CD4-positive, alpha-beta T cell (primary cell): ENCODE measurements at regions not wholly inside any gene's neighbourhood (a gene's known extent, or its start where the extent isn't known, plus 50 kb on each side); places are given as distances from the start of the nearest gene placed in this dataset.

Experiments used
- ATAC-seq: fragments of 200-7000 bp; cut with Tn5 transposase; one replicate; pipeline ENCODE4 v1.10.0; 2022; ENCODE audit warnings: mild to moderate bottlenecking; ENCODE audit not compliant: poor library complexity
- CTCF ChIA-PET: fragments of 350-600 bp; sonication (Branson Sonifier 250); formaldehyde crosslinking; loops from one replicate; lab custom pipeline; 2021; ENCODE audit warnings: antibody characterized with exemption, inconsistent platforms; lab: Charles Lee
- POLR2A ChIA-PET: fragments of 350-600 bp; sonication (Branson Sonifier 250); formaldehyde crosslinking; loops from one replicate; lab custom pipeline; 2021; ENCODE audit warnings: antibody characterized with exemption, inconsistent platforms; lab: Charles Lee
- DNase-seq, 14 experiments: peaks; one replicate each; pipeline ENCODE4 v3.0.0-alpha.2; 2013 to 2020; ENCODE audit warnings: mixed read lengths in 2 of 14
- H3K27ac ChIP-seq, 2 donors: one replicate each; pipeline versions ENCODE4 v1.5.1 to v1.7.0; 2013; ENCODE audit warnings: low read length in 2 of 2, low read depth in 1 of 2, mild to moderate bottlenecking in 1 of 2
- H3K27me3 ChIP-seq, 2 experiments: 1 replicate in 1 of 2; 2 replicates in 1 of 2; pipeline versions ENCODE4 v1.6.1 to v1.7.0; 2013; ENCODE audit warnings: low read length in 2 of 2, control low read depth in 1 of 2, mild to moderate bottlenecking in 1 of 2, moderate library complexity in 1 of 2; ENCODE audit not compliant: insufficient read depth in 2 of 2, control insufficient read depth in 1 of 2
- H3K36me3 ChIP-seq: one replicate; pipeline ENCODE4 v1.6.1; 2013; ENCODE audit warnings: low read length, control low read depth; ENCODE audit not compliant: insufficient read depth
- H3K4me1 ChIP-seq: one replicate; pipeline ENCODE4 v1.6.1; 2013; ENCODE audit warnings: low read length, control low read depth; ENCODE audit not compliant: insufficient read depth
- H3K4me3 ChIP-seq: one replicate; pipeline ENCODE4 v1.5.1; 2013; ENCODE audit warnings: mild to moderate bottlenecking, low read length, moderate library complexity
- H3K9me3 ChIP-seq, 2 experiments: 1 replicate in 1 of 2; 2 replicates in 1 of 2; pipeline versions ENCODE4 v1.6.1 to v1.7.0; 2013; ENCODE audit warnings: low read length in 2 of 2, mild to moderate bottlenecking in 2 of 2, control low read depth in 1 of 2, moderate library complexity in 1 of 2; ENCODE audit not compliant: control insufficient read depth in 1 of 2, insufficient read depth in 1 of 2
- H3K27ac Mint-ChIP-seq: one replicate; pipeline ENCODE4 v1.8.0; 2020; ENCODE audit warnings: mixed read lengths
- H3K27me3 Mint-ChIP-seq: one replicate; pipeline ENCODE4 v1.8.0; 2021; ENCODE audit warnings: mixed read lengths
- H3K36me3 Mint-ChIP-seq: one replicate; pipeline ENCODE4 v1.8.0; 2021; ENCODE audit warnings: low read depth, mixed read lengths
- H3K4me1 Mint-ChIP-seq: one replicate; pipeline ENCODE4 v1.8.0; 2021; ENCODE audit warnings: low read depth, mixed read lengths
- H3K4me3 Mint-ChIP-seq: one replicate; pipeline ENCODE4 v1.8.0; 2020; ENCODE audit warnings: mild to moderate bottlenecking, mixed read lengths
- H3K9me3 Mint-ChIP-seq: one replicate; pipeline ENCODE4 v1.8.0; 2020; ENCODE audit warnings: mixed read lengths
- intact Hi-C, 2 experiments: fragments of 100-400 bp; cut with DNase I in 1 of 2; cut with micrococcal nuclease in 1 of 2; formaldehyde crosslinking; loops; one replicate each; pipeline versions ENCODE4 v1.15.1 to v1.9.0; 2023 to 2025; cut with DNase I, micrococcal nuclease
- TF ChIP-seq, protein P1 (sequence below): fragments of 200-600 bp; IDR thresholded peaks from one replicate; pipeline ENCODE4 v1.8.0; 2022; ENCODE audit warnings: antibody characterized with exemption, mild to moderate bottlenecking

DNA sequence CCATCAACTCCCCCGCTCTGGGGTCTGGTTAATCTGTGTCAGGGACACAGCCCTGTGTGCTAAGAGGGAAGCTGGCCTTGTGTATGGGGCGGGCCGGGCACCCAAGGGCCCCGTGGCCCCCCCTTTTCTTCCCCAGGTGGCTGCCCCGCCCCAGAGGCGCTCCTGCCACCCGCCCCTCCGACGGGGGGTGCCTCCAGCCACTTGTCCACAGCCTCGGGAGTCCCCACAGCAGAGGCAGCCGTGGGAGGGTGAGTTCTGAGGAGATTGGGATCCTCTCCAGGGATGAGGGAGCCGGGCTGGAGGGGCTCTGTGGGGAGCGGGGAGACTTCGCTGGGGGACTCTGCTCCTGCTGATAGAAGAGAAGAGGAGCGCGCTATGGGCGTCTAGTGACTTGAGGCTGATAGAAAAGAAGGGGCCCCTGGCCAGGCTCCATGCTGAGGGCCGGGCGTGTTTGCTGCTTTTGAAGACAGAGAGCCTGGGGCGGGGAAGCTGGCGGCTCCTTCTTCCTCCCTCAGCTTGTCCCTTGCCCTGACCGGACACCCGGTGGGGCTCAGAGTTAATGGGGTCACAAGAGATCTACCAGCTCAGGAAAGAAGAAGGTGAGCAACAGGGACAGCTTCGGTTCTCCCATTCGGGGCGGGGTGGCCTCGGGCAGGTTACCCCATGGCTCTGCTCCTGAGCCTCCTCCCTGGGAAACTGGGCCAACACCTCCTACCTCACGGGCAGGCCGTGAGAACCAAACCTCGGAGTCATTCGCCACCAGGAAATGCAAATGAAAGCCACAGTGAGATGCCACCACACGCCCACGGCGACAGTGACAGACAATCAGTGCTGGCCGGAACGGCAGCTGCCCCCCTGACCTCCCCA lies 89.4 kb upstream of the TAF1B start:
- Mint-ChIP-seq H3K36me3 (no peaks in the 10 kb centered on the region), H3K27ac (peak overlapping the region; percentile 82), H3K4me3 (peak overlapping the region; percentile 74), H3K9me3 (no peaks in the 10 kb centered on the region), H3K27me3 (peaks cover 11% of the 10 kb centered on the region), H3K4me1 (peaks cover 47% of the 10 kb centered on the region)
- no peaks in the 10 kb centered on the region for H3K9me3 ChIP-seq
- POLR2A ChIA-PET: interaction anchor here (1.3 to 2.4 kb wide), 7 partner anchors 17 to 280 kb away, joined by 3 to 14 read pairs (median 4); partner anchors contain the start of genes ADAM17, IAH1 and YWHAQ
- H3K27ac ChIP-seq: peak overlapping the region; percentile 35 to 80
- peak overlapping the region; percentile 53 for H3K4me3 ChIP-seq
- H3K4me1 ChIP-seq: peaks cover 51% of the 10 kb centered on the region
- intact Hi-C loops: no loop called here
- peaks cover 0 to 4% of the 10 kb centered on the region in 2 experiments for H3K27me3 ChIP-seq
- peak; percentile 33 for ATAC-seq
- no peaks in the 10 kb centered on the region for H3K36me3 ChIP-seq
- CTCF ChIA-PET: no interaction called here
- DNase-seq: peak in 9 of 14 experiments; percentile 15 to 73 (median 47)
- TF ChIP-seq, protein P1, sequence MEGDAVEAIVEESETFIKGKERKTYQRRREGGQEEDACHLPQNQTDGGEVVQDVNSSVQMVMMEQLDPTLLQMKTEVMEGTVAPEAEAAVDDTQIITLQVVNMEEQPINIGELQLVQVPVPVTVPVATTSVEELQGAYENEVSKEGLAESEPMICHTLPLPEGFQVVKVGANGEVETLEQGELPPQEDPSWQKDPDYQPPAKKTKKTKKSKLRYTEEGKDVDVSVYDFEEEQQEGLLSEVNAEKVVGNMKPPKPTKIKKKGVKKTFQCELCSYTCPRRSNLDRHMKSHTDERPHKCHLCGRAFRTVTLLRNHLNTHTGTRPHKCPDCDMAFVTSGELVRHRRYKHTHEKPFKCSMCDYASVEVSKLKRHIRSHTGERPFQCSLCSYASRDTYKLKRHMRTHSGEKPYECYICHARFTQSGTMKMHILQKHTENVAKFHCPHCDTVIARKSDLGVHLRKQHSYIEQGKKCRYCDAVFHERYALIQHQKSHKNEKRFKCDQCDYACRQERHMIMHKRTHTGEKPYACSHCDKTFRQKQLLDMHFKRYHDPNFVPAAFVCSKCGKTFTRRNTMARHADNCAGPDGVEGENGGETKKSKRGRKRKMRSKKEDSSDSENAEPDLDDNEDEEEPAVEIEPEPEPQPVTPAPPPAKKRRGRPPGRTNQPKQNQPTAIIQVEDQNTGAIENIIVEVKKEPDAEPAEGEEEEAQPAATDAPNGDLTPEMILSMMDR: no peak

DNA sequence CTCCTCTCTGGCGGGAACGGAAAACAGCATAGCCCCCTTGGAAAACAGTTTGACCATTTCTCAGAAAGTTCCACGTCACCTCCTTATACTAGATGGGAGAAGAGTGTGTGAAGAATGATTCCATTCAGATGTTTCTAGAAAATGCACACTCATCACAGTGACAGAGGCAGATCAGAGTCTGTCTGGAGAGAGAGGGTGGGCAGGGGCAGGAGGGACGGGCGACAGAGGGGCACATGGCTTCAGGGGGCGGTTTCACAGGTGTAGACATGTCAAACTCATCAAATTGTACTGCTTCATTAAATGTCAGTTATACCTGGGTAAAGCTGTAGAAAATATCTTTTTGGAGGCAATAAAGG lies 88.8 kb upstream of the TAF1B start:
- no peaks in the 10 kb centered on the region for H3K9me3 Mint-ChIP-seq
- H3K9me3 ChIP-seq: no peaks in the 10 kb centered on the region
- no peak overlapping the region for H3K27ac ChIP-seq
- H3K36me3 Mint-ChIP-seq: no peaks in the 10 kb centered on the region
- H3K27ac Mint-ChIP-seq: peak overlapping the region; percentile 82
- ATAC-seq (no peak), DNase-seq (no peak)
- TF ChIP-seq, protein P1: no peak
- peaks cover 0 to 4% of the 10 kb centered on the region in 2 experiments for H3K27me3 ChIP-seq
- H3K4me3 ChIP-seq: peak overlapping the region; percentile 53
- H3K36me3 ChIP-seq: no peaks in the 10 kb centered on the region
- peaks cover 51% of the 10 kb centered on the region for H3K4me1 ChIP-seq
- intact Hi-C loops: no loop called here
- peaks cover 47% of the 10 kb centered on the region for H3K4me1 Mint-ChIP-seq
- H3K27me3 Mint-ChIP-seq: peaks cover 11% of the 10 kb centered on the region
- CTCF ChIA-PET: no interaction called here
- POLR2A ChIA-PET: interaction anchor here (1.3 to 2.4 kb wide), 5 partner anchors 16 to 199 kb away, joined by 3 to 14 read pairs (median 4); partner anchors contain the start of genes ADAM17 and YWHAQ
- H3K4me3 Mint-ChIP-seq: peak overlapping the region; percentile 74

DNA sequence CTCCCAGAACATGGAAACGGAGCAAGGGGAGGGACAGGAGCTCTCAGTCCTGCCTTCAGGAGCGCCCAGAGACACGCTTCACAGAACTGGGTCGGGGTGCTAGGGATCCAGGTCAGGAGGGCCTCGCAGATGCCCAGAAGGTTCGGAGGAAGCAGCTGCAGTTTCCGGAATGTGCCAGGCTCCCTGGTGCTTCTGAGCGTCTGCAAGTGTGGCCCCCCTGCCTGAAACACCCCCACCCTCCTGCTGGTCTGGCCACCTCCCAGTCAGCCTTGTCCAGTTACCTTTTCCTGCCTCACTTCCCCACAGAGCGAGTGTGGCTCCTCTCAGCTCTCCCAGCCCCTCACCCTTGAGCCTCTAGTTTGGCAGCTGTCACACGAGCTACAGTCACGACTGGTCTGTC lies 88.3 kb upstream of the TAF1B start:
- Mint-ChIP-seq H3K36me3 (no peaks in the 10 kb centered on the region), H3K4me1 (peaks cover 51% of the 10 kb centered on the region), H3K27ac (no peak overlapping the region), H3K9me3 (no peaks in the 10 kb centered on the region), H3K4me3 (no peak overlapping the region), H3K27me3 (peaks cover 11% of the 10 kb centered on the region)
- intact Hi-C loops: no loop called here
- Histone ChIP-seq H3K27ac (no peak overlapping the region), H3K27me3 (peaks cover 0 to 4% of the 10 kb centered on the region in 2 experiments), H3K9me3 (no peaks in the 10 kb centered on the region), H3K4me3 (no peak overlapping the region), H3K36me3 (no peaks in the 10 kb centered on the region), H3K4me1 (peaks cover 53% of the 10 kb centered on the region)
- DNase-seq (no peak), ATAC-seq (no peak)
- TF ChIP-seq, protein P1: no peak
- CTCF ChIA-PET: no interaction called here
- POLR2A ChIA-PET: interaction anchor here (1.3 kb wide), 1 partner anchor 16 kb away, joined by 3 read pairs; no protein-coding TSS in a partner anchor
